KMS-11 (cell line): ENCODE measurements at regions not wholly inside any gene's neighbourhood (a gene's known extent, or its start where the extent isn't known, plus 50 kb on each side); places are given as distances from the start of the nearest gene placed in this dataset.

Experiments used
- H2AFZ ChIP-seq: fragments of 200-600 bp; sonication (generic); 2 replicates; pipeline ENCODE4 v1.6.1; 2016; ENCODE audit warnings: antibody characterized with exemption, mixed run types, low read depth
- H3K27ac ChIP-seq: fragments of 200-600 bp; sonication (generic); 2 replicates; pipeline ENCODE4 v1.6.1; 2016; ENCODE audit warnings: mild to moderate bottlenecking, mixed run types
- H3K27me3 ChIP-seq: fragments of 200-600 bp; sonication (generic); 2 replicates; pipeline ENCODE4 v1.6.1; 2017; ENCODE audit warnings: mild to moderate bottlenecking, low read depth, mixed run types, moderate library complexity; ENCODE audit not compliant: insufficient read depth
- H3K36me3 ChIP-seq: fragments of 200-600 bp; sonication (generic); 2 replicates; pipeline ENCODE4 v1.6.1; 2017; ENCODE audit warnings: mild to moderate bottlenecking, mixed run types; ENCODE audit not compliant: insufficient read depth
- H3K4me1 ChIP-seq: fragments of 200-600 bp; sonication (generic); 2 replicates; pipeline ENCODE4 v1.6.1; 2016; ENCODE audit warnings: mild to moderate bottlenecking, low read depth, mixed run types; ENCODE audit not compliant: poor library complexity, severe bottlenecking
- H3K4me2 ChIP-seq: fragments of 200-600 bp; sonication (generic); 2 replicates; pipeline ENCODE4 v1.7.0; 2016; ENCODE audit warnings: mild to moderate bottlenecking, mixed run types
- H3K4me3 ChIP-seq: fragments of 200-600 bp; sonication (generic); IDR thresholded peaks from 2 replicates; pipeline ENCODE4 v1.6.1; 2017; ENCODE audit warnings: low read depth, low read length, mixed read lengths; ENCODE audit not compliant: insufficient read depth
- H3K79me2 ChIP-seq: fragments of 200-600 bp; sonication (generic); 2 replicates; pipeline ENCODE4 v1.6.1; 2016; ENCODE audit warnings: low read depth, mixed run types; ENCODE audit not compliant: insufficient read depth
- H3K9ac ChIP-seq: fragments of 200-600 bp; sonication (generic); 2 replicates; pipeline ENCODE4 v1.6.1; 2016; ENCODE audit warnings: mild to moderate bottlenecking, mixed run types
- H4K20me1 ChIP-seq: fragments of 200-600 bp; sonication (generic); 2 replicates; pipeline ENCODE4 v1.6.1; 2016; ENCODE audit warnings: mild to moderate bottlenecking, mixed run types; ENCODE audit not compliant: insufficient read depth
- TF ChIP-seq, protein P1 (sequence below): fragments of 200-600 bp; sonication (generic); conservative IDR thresholded peaks from 2 replicates; pipeline ENCODE4 v1.6.1; 2017; ENCODE audit warnings: low read depth, mild to moderate bottlenecking, antibody characterized with exemption, low read length, moderate library complexity, mixed read lengths

DNA sequence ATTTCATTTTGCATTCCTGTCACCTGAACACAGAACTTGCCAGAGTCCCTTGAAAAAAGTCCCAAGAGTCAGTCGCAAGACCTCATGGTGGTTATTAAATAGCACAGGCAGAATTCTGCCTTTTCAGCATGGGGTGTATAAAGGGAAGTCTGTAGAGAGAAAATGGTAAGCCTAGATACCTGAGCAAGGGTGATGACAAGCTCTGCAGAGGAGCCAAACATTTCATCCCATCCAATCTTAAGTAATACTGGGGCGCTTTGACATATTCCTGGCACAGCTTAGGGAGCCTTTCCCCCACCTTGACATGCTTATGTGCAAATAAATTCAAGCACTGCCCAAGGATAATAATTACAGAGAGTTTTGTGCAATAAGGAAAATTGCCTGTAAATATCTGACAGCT, 213.0 kb downstream of the INHBA start:
- Histone ChIP-seq H3K79me2 (no peaks in the 10 kb centered on the region), H2AFZ (no peak overlapping the region), H3K9ac (no peak overlapping the region), H3K27ac (no peak overlapping the region), H3K4me1 (no peaks in the 10 kb centered on the region), H3K4me2 (no peak overlapping the region), H3K4me3 (no peak overlapping the region), H3K27me3 (no peaks in the 10 kb centered on the region), H4K20me1 (no peaks in the 10 kb centered on the region), H3K36me3 (no peaks in the 10 kb centered on the region)
- TF ChIP-seq, protein P1, sequence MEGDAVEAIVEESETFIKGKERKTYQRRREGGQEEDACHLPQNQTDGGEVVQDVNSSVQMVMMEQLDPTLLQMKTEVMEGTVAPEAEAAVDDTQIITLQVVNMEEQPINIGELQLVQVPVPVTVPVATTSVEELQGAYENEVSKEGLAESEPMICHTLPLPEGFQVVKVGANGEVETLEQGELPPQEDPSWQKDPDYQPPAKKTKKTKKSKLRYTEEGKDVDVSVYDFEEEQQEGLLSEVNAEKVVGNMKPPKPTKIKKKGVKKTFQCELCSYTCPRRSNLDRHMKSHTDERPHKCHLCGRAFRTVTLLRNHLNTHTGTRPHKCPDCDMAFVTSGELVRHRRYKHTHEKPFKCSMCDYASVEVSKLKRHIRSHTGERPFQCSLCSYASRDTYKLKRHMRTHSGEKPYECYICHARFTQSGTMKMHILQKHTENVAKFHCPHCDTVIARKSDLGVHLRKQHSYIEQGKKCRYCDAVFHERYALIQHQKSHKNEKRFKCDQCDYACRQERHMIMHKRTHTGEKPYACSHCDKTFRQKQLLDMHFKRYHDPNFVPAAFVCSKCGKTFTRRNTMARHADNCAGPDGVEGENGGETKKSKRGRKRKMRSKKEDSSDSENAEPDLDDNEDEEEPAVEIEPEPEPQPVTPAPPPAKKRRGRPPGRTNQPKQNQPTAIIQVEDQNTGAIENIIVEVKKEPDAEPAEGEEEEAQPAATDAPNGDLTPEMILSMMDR = no peak

DNA sequence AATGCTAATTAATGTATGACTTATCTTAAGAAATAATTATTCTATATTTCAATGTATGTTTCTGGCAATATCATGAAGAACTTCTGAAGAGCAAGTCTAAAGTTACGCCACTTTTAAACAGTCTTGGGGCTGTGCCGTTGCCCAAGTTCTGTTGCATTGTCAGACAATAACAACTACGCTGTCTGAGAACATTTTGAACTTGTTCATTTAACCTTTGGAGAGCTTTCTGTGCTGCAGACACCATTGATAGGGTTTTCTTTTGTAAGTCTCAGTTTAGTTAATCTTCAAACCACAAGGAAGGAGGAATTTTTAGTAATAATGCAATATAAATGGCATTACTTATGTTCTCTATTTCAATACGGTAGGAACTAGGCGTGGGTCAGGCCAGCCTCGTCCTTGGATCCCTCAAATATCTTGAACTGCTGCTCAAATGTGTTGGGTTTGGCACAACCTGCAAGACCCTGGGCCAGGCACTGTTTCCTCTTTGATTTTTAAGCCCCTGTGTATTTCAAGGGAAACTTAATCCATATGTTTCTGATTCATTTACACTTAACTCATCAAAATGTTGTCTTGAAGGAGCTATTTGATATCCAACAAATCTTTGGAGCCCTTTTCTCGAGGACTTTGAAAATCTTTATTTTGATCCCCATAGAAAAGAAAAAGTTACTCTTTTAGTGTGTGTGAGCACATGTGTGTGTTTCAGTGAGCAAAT, 215.5 kb downstream of the INHBA start:
- TF ChIP-seq, protein P1 = no peak

DNA sequence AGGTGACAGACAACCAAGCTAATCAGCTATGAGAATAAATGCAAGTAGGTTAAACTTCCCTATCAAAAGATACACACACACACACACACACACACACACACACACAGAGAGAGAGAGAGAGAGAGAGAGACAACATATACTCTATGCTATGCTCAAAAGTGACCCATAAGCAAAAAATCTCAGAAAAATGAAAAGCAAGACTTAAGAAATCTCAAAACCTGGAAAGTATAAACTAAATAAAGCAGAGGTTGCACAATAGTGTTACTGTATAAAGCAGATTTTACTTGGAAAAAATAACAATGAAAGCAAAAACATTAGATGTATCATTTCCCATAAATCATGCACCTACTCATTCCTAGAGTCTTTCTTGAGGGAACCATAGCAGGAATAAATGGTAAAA, 221.5 kb downstream of the INHBA start:
- Histone ChIP-seq H3K4me3 (no peak overlapping the region), H3K4me1 (no peaks in the 10 kb centered on the region), H2AFZ (no peak overlapping the region), H3K4me2 (no peak overlapping the region), H3K27me3 (no peaks in the 10 kb centered on the region), H3K27ac (no peak overlapping the region), H3K79me2 (no peaks in the 10 kb centered on the region), H3K36me3 (no peaks in the 10 kb centered on the region), H3K9ac (no peak overlapping the region), H4K20me1 (no peaks in the 10 kb centered on the region)
- TF ChIP-seq, protein P1 = no peak

More for the DNA sequence above, 215.5 kb downstream of the INHBA start:
- no peaks in the 10 kb centered on the region for H3K79me2 ChIP-seq
- H2AFZ ChIP-seq = no peak overlapping the region
- H3K27ac ChIP-seq = no peak overlapping the region
- no peak overlapping the region for H3K4me2 ChIP-seq
- H3K4me1 ChIP-seq = no peaks in the 10 kb centered on the region
- H3K4me3 ChIP-seq = no peak overlapping the region
- H3K36me3 ChIP-seq = no peaks in the 10 kb centered on the region
- H3K27me3 ChIP-seq = no peaks in the 10 kb centered on the region
- no peaks in the 10 kb centered on the region for H4K20me1 ChIP-seq
- no peak overlapping the region for H3K9ac ChIP-seq

DNA sequence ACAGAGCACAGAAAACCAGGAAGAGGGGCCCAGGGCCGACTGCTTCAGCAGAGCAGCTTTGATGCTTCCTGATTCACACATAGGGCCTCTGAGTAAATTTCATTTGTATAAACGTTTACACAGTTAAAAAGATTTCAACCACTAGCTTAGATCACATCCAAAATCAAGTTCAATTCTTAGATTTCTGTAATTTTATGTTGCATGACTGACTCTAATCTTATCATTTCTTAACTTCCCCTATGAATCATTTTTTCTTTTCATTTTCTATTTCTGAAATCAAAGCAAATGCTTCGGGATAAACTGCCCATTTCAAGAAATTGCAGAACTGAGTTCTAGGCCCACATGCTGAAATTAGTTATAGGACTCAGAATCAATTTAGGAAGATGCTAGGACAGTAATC, 224.7 kb downstream of the INHBA start:
- Histone ChIP-seq H3K4me1 (no peaks in the 10 kb centered on the region), H4K20me1 (no peaks in the 10 kb centered on the region), H3K4me2 (no peak overlapping the region), H3K36me3 (no peaks in the 10 kb centered on the region), H3K27ac (no peak overlapping the region), H2AFZ (no peak overlapping the region), H3K9ac (no peak overlapping the region), H3K27me3 (no peaks in the 10 kb centered on the region), H3K79me2 (no peaks in the 10 kb centered on the region), H3K4me3 (no peak overlapping the region)
- TF ChIP-seq, protein P1 = no peak
